Stimulated activated CD8-positive, alpha-beta memory T cell treated with anti-CD3 and anti-CD28 coated beads, Interleukin-15, amount 100 ng/mL, for 48 hours (primary cell): ENCODE measurements at regions not wholly inside any gene's neighbourhood (a gene's known extent, or its start where the extent isn't known, plus 50 kb on each side); places are given as distances from the start of the nearest gene placed in this dataset.
"Not testable (repeated sequence)": the region's sequence is repeated elsewhere in the genome, so short reads cannot be mapped to it uniquely, and the experiment has no call there.

Source experiments
- DNase-seq, 2 donors: peaks; one replicate each; pipeline ENCODE4 v3.0.0-alpha.2; 2020; ENCODE audit warnings: low read depth in 2 of 2

- DNase-seq, result not testable (repeated sequence)
Observed at GRCh38 chr15:20239186-20239585, 302.4 kb downstream of the GOLGA6L6 start.

GRCh38 chr15:20237256-20238020, 304.2 kb downstream of the GOLGA6L6 start:
- not testable (repeated sequence) for DNase-seq

GRCh38 chr15:20235728-20236127, 305.9 kb downstream of the GOLGA6L6 start:
- DNase-seq, result not testable (repeated sequence)

- DNase-seq, result not testable (repeated sequence)
Observed at GRCh38 chr15:20234006-20234540, 307.5 kb downstream of the GOLGA6L6 start.

GRCh38 chr15:20232457-20232856, 309.1 kb downstream of the GOLGA6L6 start:
- not testable (repeated sequence) for DNase-seq

GRCh38 chr15:20230656-20231055, 310.9 kb downstream of the GOLGA6L6 start:
- not testable (repeated sequence) for DNase-seq

GRCh38 chr15:20228791-20229190, 312.8 kb downstream of the GOLGA6L6 start:
- DNase-seq, result not testable (repeated sequence)

GRCh38 chr15:20227119-20227853, 314.3 kb downstream of the GOLGA6L6 start:
- not testable (repeated sequence) for DNase-seq

GRCh38 chr15:20226531-20226930, 315.1 kb downstream of the GOLGA6L6 start:
- DNase-seq, result not testable (repeated sequence)

- DNase-seq, result not testable (repeated sequence)
Observed at GRCh38 chr15:20221063-20221462, 320.5 kb downstream of the GOLGA6L6 start.

GRCh38 chr15:20219171-20219570, 322.4 kb downstream of the GOLGA6L6 start:
- DNase-seq, result not testable (repeated sequence)

- not testable (repeated sequence) for DNase-seq
Observed at GRCh38 chr15:20215700-20216099, 325.9 kb downstream of the GOLGA6L6 start.

GRCh38 chr15:20214101-20214500, 327.5 kb downstream of the GOLGA6L6 start:
- not testable (repeated sequence) for DNase-seq

- not testable (repeated sequence) for DNase-seq
Observed at GRCh38 chr15:20211508-20211907, 330.1 kb downstream of the GOLGA6L6 start.

GRCh38 chr15:20209973-20210372, 331.6 kb downstream of the GOLGA6L6 start:
- DNase-seq, result not testable (repeated sequence)

GRCh38 chr15:20207607-20208006, 334.0 kb downstream of the GOLGA6L6 start:
- not testable (repeated sequence) for DNase-seq

GRCh38 chr15:20207198-20207597, 334.4 kb downstream of the GOLGA6L6 start:
- DNase-seq, result not testable (repeated sequence)

- not testable (repeated sequence) for DNase-seq
Observed at GRCh38 chr15:20204177-20204866, 337.3 kb downstream of the GOLGA6L6 start.

GRCh38 chr15:20203649-20204150, 337.9 kb downstream of the GOLGA6L6 start:
- DNase-seq, result not testable (repeated sequence)

GRCh38 chr15:20194591-20195198, 346.9 kb downstream of the GOLGA6L6 start:
- DNase-seq, result not testable (repeated sequence)
